ES-I3 (cell line): ENCODE measurements at regions not wholly inside any gene's neighbourhood (a gene's known extent, or its start where the extent isn't known, plus 50 kb on each side); places are given as distances from the start of the nearest gene placed in this dataset.

Experiments
- H3K36me3 ChIP-seq: 2 replicates; pipeline ENCODE4 v1.6.1; 2013; ENCODE audit warnings: mild to moderate bottlenecking, low read length, control low read depth, moderate library complexity; ENCODE audit not compliant: insufficient read depth
- H3K4me1 ChIP-seq: 2 replicates; pipeline ENCODE4 v1.6.1; 2013; ENCODE audit warnings: mild to moderate bottlenecking, control low read depth, low read length; ENCODE audit not compliant: insufficient read depth
- H3K9ac ChIP-seq: 2 replicates; pipeline ENCODE4 v1.6.1; 2013; ENCODE audit warnings: low read depth, mild to moderate bottlenecking, low read length, moderate library complexity
- H3K9me3 ChIP-seq: 2 replicates; pipeline ENCODE4 v1.6.1; 2013; ENCODE audit warnings: mild to moderate bottlenecking, low read length, moderate library complexity; ENCODE audit not compliant: control insufficient read depth, insufficient read depth

GRCh38 chr16:49019831-49020230 is 261.8 kb downstream of the CBLN1 start:
- peaks cover 54% of the 10 kb centered on the region for H3K4me1 ChIP-seq

GRCh38 chr16:49019081-49019633 is 262.5 kb downstream of the CBLN1 start:
- no peaks in the 10 kb centered on the region for H3K36me3 ChIP-seq
- no peaks in the 10 kb centered on the region for H3K9me3 ChIP-seq
- H3K4me1 ChIP-seq, result peaks cover 54% of the 10 kb centered on the region
- H3K9ac ChIP-seq, result no peak overlapping the region

More at GRCh38 chr16:49019831-49020230, 261.8 kb downstream of the CBLN1 start:
- no peak overlapping the region for H3K9ac ChIP-seq
- no peaks in the 10 kb centered on the region for H3K36me3 ChIP-seq
- no peaks in the 10 kb centered on the region for H3K9me3 ChIP-seq

- H3K9me3 ChIP-seq, result no peaks in the 10 kb centered on the region
- no peaks in the 10 kb centered on the region for H3K36me3 ChIP-seq
- H3K9ac ChIP-seq, result no peak overlapping the region
- peaks cover 47% of the 10 kb centered on the region for H3K4me1 ChIP-seq
Observed at GRCh38 chr16:49018259-49018931, 263.2 kb downstream of the CBLN1 start.

GRCh38 chr16:49017501-49017900 is 264.1 kb downstream of the CBLN1 start:
- Histone ChIP-seq H3K36me3 (no peaks in the 10 kb centered on the region), H3K4me1 (peaks cover 38% of the 10 kb centered on the region), H3K9me3 (no peaks in the 10 kb centered on the region), H3K9ac (no peak overlapping the region)

GRCh38 chr16:49016461-49016860 is 265.2 kb downstream of the CBLN1 start:
- H3K36me3 ChIP-seq, result no peaks in the 10 kb centered on the region
- no peak overlapping the region for H3K9ac ChIP-seq
- H3K9me3 ChIP-seq, result no peaks in the 10 kb centered on the region
- H3K4me1 ChIP-seq, result peaks cover 29% of the 10 kb centered on the region

GRCh38 chr16:49015225-49015592 is 266.4 kb downstream of the CBLN1 start:
- Histone ChIP-seq H3K4me1 (peaks cover 16% of the 10 kb centered on the region), H3K9ac (no peak overlapping the region), H3K9me3 (no peaks in the 10 kb centered on the region), H3K36me3 (no peaks in the 10 kb centered on the region)

GRCh38 chr16:49014277-49015224 is 267.1 kb downstream of the CBLN1 start:
- Histone ChIP-seq H3K36me3 (no peaks in the 10 kb centered on the region), H3K9me3 (no peaks in the 10 kb centered on the region), H3K4me1 (peaks cover 12% of the 10 kb centered on the region), H3K9ac (no peak overlapping the region)

- Histone ChIP-seq H3K36me3 (no peaks in the 10 kb centered on the region), H3K9ac (no peak overlapping the region), H3K4me1 (peaks cover 5% of the 10 kb centered on the region), H3K9me3 (no peaks in the 10 kb centered on the region; the same call in 1 of the 2 replicates)
Observed at GRCh38 chr16:49013727-49014080, 267.9 kb downstream of the CBLN1 start.

- Histone ChIP-seq H3K36me3 (no peaks in the 10 kb centered on the region), H3K4me1 (peaks cover 4% of the 10 kb centered on the region; the same call in 1 of the 2 replicates), H3K9me3 (no peaks in the 10 kb centered on the region; the same call in 1 of the 2 replicates), H3K9ac (no peak overlapping the region)
Observed at GRCh38 chr16:49012961-49013726, 268.5 kb downstream of the CBLN1 start.

GRCh38 chr16:49011901-49012300 is 269.7 kb downstream of the CBLN1 start:
- Histone ChIP-seq H3K9me3 (no peaks in the 10 kb centered on the region; the same call in 1 of the 2 replicates), H3K9ac (no peak overlapping the region), H3K4me1 (peaks cover 4% of the 10 kb centered on the region; the same call in 1 of the 2 replicates), H3K36me3 (no peaks in the 10 kb centered on the region)

- H3K4me1 ChIP-seq, result peaks cover 4% of the 10 kb centered on the region; the same call in 1 of the 2 replicates
- H3K9ac ChIP-seq, result no peak overlapping the region
- H3K9me3 ChIP-seq, result no peaks in the 10 kb centered on the region; the same call in 1 of the 2 replicates
- H3K36me3 ChIP-seq, result no peaks in the 10 kb centered on the region
Observed at GRCh38 chr16:49010879-49011278, 270.8 kb downstream of the CBLN1 start.

GRCh38 chr16:49010396-49010795 is 271.2 kb downstream of the CBLN1 start:
- H3K9ac ChIP-seq, result no peak overlapping the region
- H3K36me3 ChIP-seq, result no peaks in the 10 kb centered on the region
- H3K9me3 ChIP-seq, result no peaks in the 10 kb centered on the region; the same call in 1 of the 2 replicates
- peaks cover under 1% of the 10 kb centered on the region; the same call in 1 of the 2 replicates for H3K4me1 ChIP-seq

- Histone ChIP-seq H3K36me3 (no peaks in the 10 kb centered on the region), H3K4me1 (no peaks in the 10 kb centered on the region), H3K9me3 (no peaks in the 10 kb centered on the region; the same call in 1 of the 2 replicates), H3K9ac (no peak overlapping the region)
Observed at GRCh38 chr16:49009204-49009603, 272.4 kb downstream of the CBLN1 start.

GRCh38 chr16:49003992-49004391 is 277.6 kb downstream of the CBLN1 start:
- Histone ChIP-seq H3K9me3 (no peaks in the 10 kb centered on the region), H3K9ac (no peak overlapping the region), H3K36me3 (no peaks in the 10 kb centered on the region), H3K4me1 (no peaks in the 10 kb centered on the region)
